Keratinocyte (primary cell): ENCODE measurements at regions not wholly inside any gene's neighbourhood (a gene's known extent, or its start where the extent isn't known, plus 50 kb on each side); places are given as distances from the start of the nearest gene placed in this dataset.
"Not testable (repeated sequence)": the region's sequence is repeated elsewhere in the genome, so short reads cannot be mapped to it uniquely, and the experiment has no call there.

ENCODE experiments used
- DNase-seq: peaks from one replicate; pipeline ENCODE4 v3.0.0-alpha.2; 2011; ENCODE audit warnings: low read depth, missing footprints, low spot score
- FAIRE-seq: peaks from 2 replicates; lab custom pipeline; 2011; peaks lifted over from hg19 to GRCh38; lab: Jason Lieb, UNC
- H2AFZ ChIP-seq: 2 replicates; pipeline ENCODE4 v1.6.0; 2012; ENCODE audit warnings: low read length, control low read depth, inconsistent platforms; ENCODE audit not compliant: control insufficient read depth
- H3K27ac ChIP-seq: 2 replicates; pipeline ENCODE4 v1.5.1; 2011; ENCODE audit warnings: low read length; ENCODE audit not compliant: control insufficient read depth, insufficient read depth
- H3K27me3 ChIP-seq: 3 replicates; pipeline ENCODE4 v1.6.0; 2011; ENCODE audit warnings: low read length; ENCODE audit not compliant: control insufficient read depth, insufficient read depth; ENCODE audit errors: extremely low read depth
- H3K36me3 ChIP-seq, 2 experiments: 2 replicates in 1 of 2; 3 replicates in 1 of 2; pipeline ENCODE4 v1.5.1; 2011; ENCODE audit warnings: low read length in 2 of 2, mild to moderate bottlenecking in 1 of 2; ENCODE audit not compliant: control insufficient read depth in 2 of 2, insufficient read depth in 2 of 2; ENCODE audit errors: extremely low read depth in 1 of 2
- H3K4me1 ChIP-seq: 3 replicates; pipeline ENCODE4 v1.5.1; 2011; ENCODE audit warnings: low read length; ENCODE audit not compliant: control insufficient read depth, insufficient read depth; ENCODE audit errors: extremely low read depth
- H3K4me2 ChIP-seq: 3 replicates; pipeline ENCODE4 v1.6.0; 2011; ENCODE audit warnings: low read depth, low read length; ENCODE audit not compliant: control insufficient read depth, insufficient read depth; ENCODE audit errors: extremely low read depth
- H3K4me3 ChIP-seq, 3 experiments: fragments of 200-600 bp in 1 of 3; sonication (generic) in 1 of 3; 2 replicates in 2 of 3; 3 replicates in 1 of 3; pipeline ENCODE4 v1.5.1; 2011 to 2016; ENCODE audit warnings: low read length in 3 of 3, mild to moderate bottlenecking in 3 of 3, control low read depth in 2 of 3, inconsistent platforms in 1 of 3, low read depth in 1 of 3, mixed read lengths in 1 of 3, mixed run types in 1 of 3, moderate library complexity in 1 of 3; ENCODE audit not compliant: control insufficient read depth in 2 of 3, insufficient read depth in 2 of 3; ENCODE audit errors: extremely low read depth in 1 of 3
- H3K79me2 ChIP-seq: 2 replicates; pipeline ENCODE4 v1.6.0; 2012; ENCODE audit warnings: low read length; ENCODE audit not compliant: control insufficient read depth, insufficient read depth
- H3K9ac ChIP-seq: 3 replicates; pipeline ENCODE4 v1.6.0; 2011; ENCODE audit warnings: low read length; ENCODE audit not compliant: control insufficient read depth, insufficient read depth; ENCODE audit errors: extremely low read depth
- H3K9me1 ChIP-seq: 3 replicates; pipeline ENCODE4 v1.6.0; 2011; ENCODE audit warnings: low read length; ENCODE audit not compliant: control insufficient read depth, insufficient read depth; ENCODE audit errors: extremely low read depth
- H3K9me3 ChIP-seq: 2 replicates; pipeline ENCODE4 v1.5.1; 2012; ENCODE audit warnings: low read depth, low read length; ENCODE audit not compliant: control insufficient read depth
- H4K20me1 ChIP-seq: 3 replicates; pipeline ENCODE4 v1.6.0; 2011; ENCODE audit warnings: low read length; ENCODE audit not compliant: control insufficient read depth, insufficient read depth; ENCODE audit errors: extremely low read depth
- EZH2 ChIP-seq: IDR thresholded peaks from one replicate; pipeline ENCODE4 v1.6.1; 2012; ENCODE audit warnings: inconsistent platforms, mild to moderate bottlenecking, low read length, moderate library complexity
- dilution Hi-C: fragments of 300-500 bp; cut with MboI; formaldehyde crosslinking; loops from one replicate; pipeline ENCODE4 v1.7.0; 2020; ENCODE audit warnings: low sequenced_read_pairs; ENCODE audit not compliant: extremely low pct_ligation_motif_present
- TF ChIP-seq, protein P1 (sequence below), 3 experiments: IDR thresholded peaks in 1 of 3; conservative IDR thresholded peaks in 1 of 3; optimal IDR thresholded peaks in 1 of 3; 2 replicates in 2 of 3; 3 replicates in 1 of 3; pipeline versions ENCODE3 to v1.5.1; 2011; ENCODE audit warnings: low read length in 3 of 3, mild to moderate bottlenecking in 3 of 3, moderate library complexity in 2 of 3, control low read depth in 1 of 3, inconsistent platforms in 1 of 3; ENCODE audit not compliant: insufficient read depth in 2 of 3; ENCODE audit errors: extremely low read depth in 1 of 3

GRCh38 chr9:65400886-65401285 is 115.9 kb upstream of the FOXD4L5 start:
- DNase-seq: no peak
- no peak for FAIRE-seq
- H3K9me3 ChIP-seq: peaks cover 5% of the 10 kb centered on the region
- dilution Hi-C loops: no loop called here
- no peaks in the 10 kb centered on the region for H3K27me3 ChIP-seq
- no peaks in the 10 kb centered on the region for H3K79me2 ChIP-seq
- no peaks in the 10 kb centered on the region for H3K36me3 ChIP-seq
- no peak for TF ChIP-seq EZH2
- TF ChIP-seq, protein P1, sequence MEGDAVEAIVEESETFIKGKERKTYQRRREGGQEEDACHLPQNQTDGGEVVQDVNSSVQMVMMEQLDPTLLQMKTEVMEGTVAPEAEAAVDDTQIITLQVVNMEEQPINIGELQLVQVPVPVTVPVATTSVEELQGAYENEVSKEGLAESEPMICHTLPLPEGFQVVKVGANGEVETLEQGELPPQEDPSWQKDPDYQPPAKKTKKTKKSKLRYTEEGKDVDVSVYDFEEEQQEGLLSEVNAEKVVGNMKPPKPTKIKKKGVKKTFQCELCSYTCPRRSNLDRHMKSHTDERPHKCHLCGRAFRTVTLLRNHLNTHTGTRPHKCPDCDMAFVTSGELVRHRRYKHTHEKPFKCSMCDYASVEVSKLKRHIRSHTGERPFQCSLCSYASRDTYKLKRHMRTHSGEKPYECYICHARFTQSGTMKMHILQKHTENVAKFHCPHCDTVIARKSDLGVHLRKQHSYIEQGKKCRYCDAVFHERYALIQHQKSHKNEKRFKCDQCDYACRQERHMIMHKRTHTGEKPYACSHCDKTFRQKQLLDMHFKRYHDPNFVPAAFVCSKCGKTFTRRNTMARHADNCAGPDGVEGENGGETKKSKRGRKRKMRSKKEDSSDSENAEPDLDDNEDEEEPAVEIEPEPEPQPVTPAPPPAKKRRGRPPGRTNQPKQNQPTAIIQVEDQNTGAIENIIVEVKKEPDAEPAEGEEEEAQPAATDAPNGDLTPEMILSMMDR (optimal IDR thresholded peaks at IDR 0.05 in 1 of 3, IDR thresholded peaks at IDR 0.05 in 1 of 3, conservative IDR thresholded peaks at IDR 0.05 in 1 of 3; ENCODE audit: extremely low read depth in 1 of 3, insufficient read depth in 2 of 3, low read length in 3 of 3): no peak
- H4K20me1 ChIP-seq: no peaks in the 10 kb centered on the region
- H3K4me1 ChIP-seq: no peaks in the 10 kb centered on the region
- no peak overlapping the region for H3K4me2 ChIP-seq
- no peak overlapping the region for H3K27ac ChIP-seq
- H2AFZ ChIP-seq: no peak overlapping the region
- no peaks in the 10 kb centered on the region for H3K9me1 ChIP-seq
- no peak overlapping the region for H3K9ac ChIP-seq
- H3K4me3 ChIP-seq: no peak overlapping the region

DNA sequence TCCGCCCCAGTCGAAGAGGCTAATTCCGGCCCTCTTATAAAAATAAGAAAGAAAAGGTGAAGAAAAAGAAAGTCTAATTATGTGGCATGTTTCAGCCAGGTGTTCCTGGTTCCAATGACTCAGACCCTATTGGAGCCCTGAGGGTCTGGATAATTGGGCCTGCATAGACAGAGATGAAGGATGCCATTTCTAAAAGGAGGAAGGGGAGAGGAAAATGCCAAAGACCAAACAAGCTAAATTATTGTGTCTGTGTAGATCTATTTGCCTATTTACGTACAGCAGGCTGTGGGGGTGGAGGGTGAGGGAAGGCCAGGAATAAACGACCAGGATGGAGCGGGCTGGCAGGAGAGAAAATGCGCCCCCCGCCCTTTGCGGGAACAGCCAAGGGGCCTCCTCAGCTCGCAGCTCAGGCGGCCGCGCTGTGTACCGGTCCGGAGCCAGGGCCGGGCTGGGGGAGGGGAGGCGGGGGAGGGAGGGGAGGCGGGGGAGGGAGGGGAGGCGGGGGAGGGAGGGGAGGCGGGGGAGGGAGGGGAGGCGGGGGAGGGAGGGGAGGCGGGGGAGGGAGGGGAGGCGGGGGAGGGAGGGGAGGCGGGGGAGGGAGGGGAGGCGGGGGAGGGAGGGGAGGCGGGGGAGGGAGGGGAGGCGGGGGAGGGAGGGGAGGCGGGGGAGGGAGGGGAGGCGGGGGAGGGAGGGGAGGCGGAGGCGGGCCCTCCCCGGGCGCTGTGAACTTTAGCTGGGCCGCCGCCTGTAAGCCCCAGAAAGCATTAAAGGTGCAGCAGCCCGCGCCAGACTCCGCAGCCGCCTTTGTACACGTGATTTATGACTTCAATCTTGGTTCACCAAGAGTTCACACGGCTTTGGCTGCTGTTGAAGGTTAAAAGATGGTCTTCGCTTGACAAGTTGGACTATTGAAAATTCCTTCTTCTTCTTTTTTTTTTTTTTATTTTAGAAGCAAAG is 113.0 kb upstream of the FOXD4L5 start:
- H3K9ac ChIP-seq, H3K4me3 ChIP-seq, H3K4me2 ChIP-seq, H3K27ac ChIP-seq, H3K36me3 ChIP-seq, DNase-seq, H3K4me1 ChIP-seq, H3K79me2 ChIP-seq, H2AFZ ChIP-seq, FAIRE-seq, H4K20me1 ChIP-seq, dilution Hi-C loops, H3K9me1 ChIP-seq, H3K9me3 ChIP-seq, H3K27me3 ChIP-seq: not testable (repeated sequence)

GRCh38 chr9:65397226-65397625 is 112.2 kb upstream of the FOXD4L5 start:
- H3K27ac ChIP-seq, H3K4me3 ChIP-seq, H3K9ac ChIP-seq, H2AFZ ChIP-seq, H3K79me2 ChIP-seq, H3K4me1 ChIP-seq, H3K9me3 ChIP-seq, H3K27me3 ChIP-seq, H3K9me1 ChIP-seq, FAIRE-seq, H3K36me3 ChIP-seq, H3K4me2 ChIP-seq, H4K20me1 ChIP-seq, DNase-seq, dilution Hi-C loops: not testable (repeated sequence)

GRCh38 chr9:65396601-65397000 is 111.6 kb upstream of the FOXD4L5 start:
- dilution Hi-C loops, H2AFZ ChIP-seq, H3K27ac ChIP-seq, H3K79me2 ChIP-seq, H3K4me2 ChIP-seq, H3K36me3 ChIP-seq, H3K9me3 ChIP-seq, DNase-seq, H3K9ac ChIP-seq, H3K9me1 ChIP-seq, H4K20me1 ChIP-seq, H3K27me3 ChIP-seq, H3K4me3 ChIP-seq, H3K4me1 ChIP-seq, FAIRE-seq: not testable (repeated sequence)
